SKM-1 (cell line): ENCODE measurements at regions not wholly inside any gene's neighbourhood (a gene's known extent, or its start where the extent isn't known, plus 50 kb on each side); places are given as distances from the start of the nearest gene placed in this dataset.
"Not testable (repeated sequence)": the region's sequence is repeated elsewhere in the genome, so short reads cannot be mapped to it uniquely, and the experiment has no call there.

Experiments
- DNase-seq: peaks from one replicate; lab custom pipeline; 2025; ENCODE audit not compliant: unreplicated experiment; lab: John Stamatoyannopoulos, UW

GRCh38 chr3:178345944-178346343 lies 190.3 kb upstream of the KCNMB2 start:
- DNase-seq = no peak

- not testable (repeated sequence) for DNase-seq
These were observed 187.5 kb upstream of the KCNMB2 start for GRCh38 chr3:178348561-178349217.

GRCh38 chr3:178349218-178349596 lies 187.0 kb upstream of the KCNMB2 start:
- not testable (repeated sequence) for DNase-seq

- DNase-seq = no peak
These were observed 185.5 kb upstream of the KCNMB2 start for GRCh38 chr3:178350763-178351162.

- DNase-seq = no peak
These were observed 183.8 kb upstream of the KCNMB2 start for GRCh38 chr3:178352326-178353005.

GRCh38 chr3:178353006-178353694 lies 183.1 kb upstream of the KCNMB2 start:
- no peak for DNase-seq

GRCh38 chr3:178359728-178360127 lies 176.5 kb upstream of the KCNMB2 start:
- no peak for DNase-seq

- DNase-seq = not testable (repeated sequence)
These were observed 173.2 kb upstream of the KCNMB2 start for GRCh38 chr3:178363048-178363447.

GRCh38 chr3:178367817-178368617 lies 168.2 kb upstream of the KCNMB2 start:
- no peak for DNase-seq

GRCh38 chr3:178369006-178369405 lies 167.2 kb upstream of the KCNMB2 start:
- no peak for DNase-seq

GRCh38 chr3:178369811-178370210 lies 166.4 kb upstream of the KCNMB2 start:
- no peak for DNase-seq

- no peak for DNase-seq
These were observed 165.8 kb upstream of the KCNMB2 start for GRCh38 chr3:178370387-178370786.

- DNase-seq = no peak
These were observed 154.7 kb upstream of the KCNMB2 start for GRCh38 chr3:178381555-178381954.

- DNase-seq = no peak
These were observed 154.2 kb upstream of the KCNMB2 start for GRCh38 chr3:178381971-178382448.

GRCh38 chr3:178382449-178383061 lies 153.7 kb upstream of the KCNMB2 start:
- DNase-seq = no peak

- no peak for DNase-seq
These were observed 151.7 kb upstream of the KCNMB2 start for GRCh38 chr3:178384321-178385230.

GRCh38 chr3:178385280-178385952 lies 150.8 kb upstream of the KCNMB2 start:
- no peak for DNase-seq

- no peak for DNase-seq
These were observed 149.8 kb upstream of the KCNMB2 start for GRCh38 chr3:178386401-178386800.

GRCh38 chr3:178386880-178387279 lies 149.4 kb upstream of the KCNMB2 start:
- DNase-seq = no peak
